Neural cell (in vitro differentiated cells): ENCODE measurements at regions not wholly inside any gene's neighbourhood (a gene's known extent, or its start where the extent isn't known, plus 50 kb on each side); places are given as distances from the start of the nearest gene placed in this dataset.

Source experiments
- H2AFZ ChIP-seq: fragments of 200-600, 300-800 bp; sonication (generic), shearing (Covaris generic); 2 replicates; pipeline ENCODE4 v1.6.0; 2014; ENCODE audit warnings: low read depth, mild to moderate bottlenecking, antibody characterized with exemption, low read length, moderate library complexity
- H3F3A ChIP-seq: fragments of 200-600 bp; shearing (Covaris generic); 2 replicates; pipeline ENCODE4 v1.6.1; 2016; ENCODE audit warnings: mild to moderate bottlenecking, moderate library complexity, mixed read lengths, antibody characterized with exemption, low read length; ENCODE audit not compliant: insufficient read depth, poor library complexity, severe bottlenecking
- H3K27ac ChIP-seq: fragments of 200-600, 300-800 bp; sonication (generic), shearing (Covaris generic); 2 replicates; pipeline ENCODE4 v1.5.1; 2014; ENCODE audit warnings: mild to moderate bottlenecking, low read length, moderate library complexity
- H3K27me3 ChIP-seq: fragments of 300-800, 200-600 bp; sonication (generic), shearing (Covaris generic); 2 replicates; pipeline ENCODE4 v1.6.0; 2014; ENCODE audit warnings: mild to moderate bottlenecking, low read depth, low read length, moderate library complexity; ENCODE audit not compliant: insufficient read depth
- H3K36me3 ChIP-seq: fragments of 300-800, 200-600 bp; sonication (generic), shearing (Covaris generic); 2 replicates; pipeline ENCODE4 v1.5.1; 2014; ENCODE audit warnings: mild to moderate bottlenecking, antibody characterized with exemption, low read length, moderate library complexity; ENCODE audit not compliant: insufficient read depth
- H3K4me2 ChIP-seq: fragments of 300-800, 200-600 bp; sonication (generic), shearing (Covaris generic); 2 replicates; pipeline ENCODE4 v1.6.0; 2014; ENCODE audit warnings: mild to moderate bottlenecking, low read length
- H3K4me3 ChIP-seq: fragments of 300-800, 200-600 bp; sonication (generic), shearing (Covaris generic); 2 replicates; pipeline ENCODE4 v1.5.1; 2014; ENCODE audit warnings: mild to moderate bottlenecking, low read length, moderate library complexity
- H3K79me2 ChIP-seq: fragments of 200-600 bp; shearing (Covaris generic); replicated peaks from 2 replicates; pipeline ENCODE4 v1.6.0; 2014; ENCODE audit warnings: mild to moderate bottlenecking, low read length, moderate library complexity; ENCODE audit not compliant: insufficient read depth
- H3K9ac ChIP-seq: fragments of 300-800, 200-600 bp; sonication (generic), shearing (Covaris generic); 2 replicates; pipeline ENCODE4 v1.6.1; 2016; ENCODE audit warnings: mild to moderate bottlenecking, low read length, mixed read lengths
- H3K9me2 ChIP-seq: fragments of 200-600 bp; shearing (Covaris generic); 2 replicates; pipeline ENCODE4 v1.6.1; 2016; ENCODE audit warnings: mild to moderate bottlenecking, low read length, mixed read lengths; ENCODE audit not compliant: insufficient read depth
- H3K9me3 ChIP-seq: fragments of 200-600, 300-800 bp; sonication (generic), shearing (Covaris generic); 2 replicates; pipeline ENCODE4 v1.6.1; 2016; ENCODE audit warnings: mild to moderate bottlenecking, mixed run types, low read length, moderate library complexity, mixed read lengths
- H4K20me1 ChIP-seq: fragments of 200-600 bp; shearing (Covaris generic); 2 replicates; pipeline ENCODE4 v1.6.1; 2016; ENCODE audit warnings: mild to moderate bottlenecking, mixed run types; ENCODE audit not compliant: insufficient read depth
- EP300 ChIP-seq: fragments of 450-650 bp; conservative IDR thresholded peaks from 2 replicates; pipeline ENCODE4 v1.6.1; 2014; ENCODE audit warnings: antibody characterized with exemption, mild to moderate bottlenecking, moderate library complexity; ENCODE audit not compliant: poor library complexity, severe bottlenecking
- EZH2 ChIP-seq: fragments of 200-600, 300-800 bp; shearing (Covaris generic), sonication (generic); IDR thresholded peaks from 2 replicates; pipeline ENCODE4 v1.6.1; 2014; ENCODE audit warnings: antibody characterized with exemption, low read length, borderline replicate concordance, mild to moderate bottlenecking; ENCODE audit not compliant: insufficient read depth, poor library complexity, severe bottlenecking
- MXI1 ChIP-seq: fragments of 450-650 bp; conservative IDR thresholded peaks from 2 replicates; pipeline ENCODE4 v1.6.1; 2014; ENCODE audit warnings: antibody characterized with exemption, mild to moderate bottlenecking; ENCODE audit not compliant: poor library complexity, severe bottlenecking
- POLR2AphosphoS5 ChIP-seq: IDR thresholded peaks from 2 replicates; pipeline ENCODE4 v1.6.1; 2012
- RAD21 ChIP-seq: fragments of 450-650 bp; conservative IDR thresholded peaks from 2 replicates; pipeline ENCODE4 v1.6.1; 2014; ENCODE audit warnings: antibody characterized with exemption, mild to moderate bottlenecking, moderate library complexity
- SMC3 ChIP-seq: fragments of 450-650 bp; conservative IDR thresholded peaks from 2 replicates; pipeline ENCODE4 v1.6.1; 2014; ENCODE audit warnings: antibody characterized with exemption, mild to moderate bottlenecking, moderate library complexity; ENCODE audit not compliant: poor library complexity
- TAF1 ChIP-seq: IDR thresholded peaks from 2 replicates; pipeline ENCODE4 v1.6.1; 2012; ENCODE audit warnings: low read depth
- TF ChIP-seq, protein P1 (sequence below): IDR thresholded peaks from 2 replicates; pipeline ENCODE4 v1.6.1; 2012; ENCODE audit warnings: borderline replicate concordance
- TF ChIP-seq, protein P2 (sequence below): fragments of 450-650 bp; IDR thresholded peaks from 2 replicates; pipeline ENCODE4 v1.5.1; 2014; ENCODE audit warnings: antibody characterized with exemption, mild to moderate bottlenecking, moderate library complexity; ENCODE audit not compliant: poor library complexity, severe bottlenecking

DNA sequence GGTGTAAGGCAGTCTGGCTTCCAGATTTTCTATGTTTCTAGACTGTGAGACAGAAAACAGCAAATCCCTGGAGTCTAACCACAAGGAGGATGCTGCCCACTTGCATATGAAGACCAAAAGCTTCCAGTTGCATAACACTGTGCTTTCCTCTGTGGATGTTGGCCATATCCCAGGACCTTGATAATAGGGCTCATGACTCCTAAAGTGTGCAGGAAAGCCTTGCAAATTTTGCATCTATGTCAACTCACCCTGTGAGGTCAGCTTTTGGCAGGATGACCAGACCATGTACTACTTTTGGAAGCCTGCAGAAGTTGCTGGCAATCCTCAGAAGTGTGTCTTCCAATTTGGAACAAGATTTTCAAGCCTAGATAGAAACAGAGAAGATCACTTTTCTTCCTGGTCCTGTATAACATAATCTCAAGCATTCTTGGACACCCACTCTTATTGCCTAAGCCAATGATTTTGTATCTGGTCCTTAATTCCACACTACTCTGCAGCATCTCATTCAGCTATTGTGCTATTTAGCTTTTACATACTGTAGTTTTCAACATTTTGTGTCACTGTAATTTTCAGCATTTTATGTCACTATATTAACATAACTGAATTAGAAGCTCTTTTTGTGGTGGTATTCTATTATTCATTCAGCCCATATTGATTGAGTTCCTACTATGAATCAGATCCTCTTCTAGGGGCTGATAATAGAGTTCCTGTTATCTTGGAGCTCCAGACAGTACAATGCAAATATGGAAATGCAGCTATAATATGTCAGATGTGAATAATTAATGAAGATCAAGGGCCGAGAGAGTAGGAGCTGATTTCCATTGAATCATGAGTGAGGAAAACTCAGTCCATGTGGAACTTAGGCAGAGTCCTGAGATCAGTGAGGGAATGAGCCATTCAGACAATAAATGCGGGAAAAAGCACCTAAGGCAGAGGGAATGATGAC, 85.3 kb upstream of the RAB27B start:
- Histone ChIP-seq H2AFZ (no peak overlapping the region), H4K20me1 (no peaks in the 10 kb centered on the region), H3K4me2 (no peak overlapping the region), H3K4me3 (no peak overlapping the region), H3K36me3 (peaks cover 4% of the 10 kb centered on the region), H3F3A (no peaks in the 10 kb centered on the region), H3K9ac (no peak overlapping the region), H3K79me2 (no peaks in the 10 kb centered on the region), H3K27ac (no peak overlapping the region), H3K9me2 (no peaks in the 10 kb centered on the region), H3K27me3 (no peaks in the 10 kb centered on the region), H3K9me3 (no peaks in the 10 kb centered on the region)
- TF ChIP-seq EP300 (no peak), MXI1 (no peak), EZH2 (no peak), TAF1 (no peak), POLR2AphosphoS5 (no peak), RAD21 (no peak), SMC3 (no peak)
- TF ChIP-seq, protein P1, sequence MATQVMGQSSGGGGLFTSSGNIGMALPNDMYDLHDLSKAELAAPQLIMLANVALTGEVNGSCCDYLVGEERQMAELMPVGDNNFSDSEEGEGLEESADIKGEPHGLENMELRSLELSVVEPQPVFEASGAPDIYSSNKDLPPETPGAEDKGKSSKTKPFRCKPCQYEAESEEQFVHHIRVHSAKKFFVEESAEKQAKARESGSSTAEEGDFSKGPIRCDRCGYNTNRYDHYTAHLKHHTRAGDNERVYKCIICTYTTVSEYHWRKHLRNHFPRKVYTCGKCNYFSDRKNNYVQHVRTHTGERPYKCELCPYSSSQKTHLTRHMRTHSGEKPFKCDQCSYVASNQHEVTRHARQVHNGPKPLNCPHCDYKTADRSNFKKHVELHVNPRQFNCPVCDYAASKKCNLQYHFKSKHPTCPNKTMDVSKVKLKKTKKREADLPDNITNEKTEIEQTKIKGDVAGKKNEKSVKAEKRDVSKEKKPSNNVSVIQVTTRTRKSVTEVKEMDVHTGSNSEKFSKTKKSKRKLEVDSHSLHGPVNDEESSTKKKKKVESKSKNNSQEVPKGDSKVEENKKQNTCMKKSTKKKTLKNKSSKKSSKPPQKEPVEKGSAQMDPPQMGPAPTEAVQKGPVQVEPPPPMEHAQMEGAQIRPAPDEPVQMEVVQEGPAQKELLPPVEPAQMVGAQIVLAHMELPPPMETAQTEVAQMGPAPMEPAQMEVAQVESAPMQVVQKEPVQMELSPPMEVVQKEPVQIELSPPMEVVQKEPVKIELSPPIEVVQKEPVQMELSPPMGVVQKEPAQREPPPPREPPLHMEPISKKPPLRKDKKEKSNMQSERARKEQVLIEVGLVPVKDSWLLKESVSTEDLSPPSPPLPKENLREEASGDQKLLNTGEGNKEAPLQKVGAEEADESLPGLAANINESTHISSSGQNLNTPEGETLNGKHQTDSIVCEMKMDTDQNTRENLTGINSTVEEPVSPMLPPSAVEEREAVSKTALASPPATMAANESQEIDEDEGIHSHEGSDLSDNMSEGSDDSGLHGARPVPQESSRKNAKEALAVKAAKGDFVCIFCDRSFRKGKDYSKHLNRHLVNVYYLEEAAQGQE: no peak
- TF ChIP-seq, protein P2, sequence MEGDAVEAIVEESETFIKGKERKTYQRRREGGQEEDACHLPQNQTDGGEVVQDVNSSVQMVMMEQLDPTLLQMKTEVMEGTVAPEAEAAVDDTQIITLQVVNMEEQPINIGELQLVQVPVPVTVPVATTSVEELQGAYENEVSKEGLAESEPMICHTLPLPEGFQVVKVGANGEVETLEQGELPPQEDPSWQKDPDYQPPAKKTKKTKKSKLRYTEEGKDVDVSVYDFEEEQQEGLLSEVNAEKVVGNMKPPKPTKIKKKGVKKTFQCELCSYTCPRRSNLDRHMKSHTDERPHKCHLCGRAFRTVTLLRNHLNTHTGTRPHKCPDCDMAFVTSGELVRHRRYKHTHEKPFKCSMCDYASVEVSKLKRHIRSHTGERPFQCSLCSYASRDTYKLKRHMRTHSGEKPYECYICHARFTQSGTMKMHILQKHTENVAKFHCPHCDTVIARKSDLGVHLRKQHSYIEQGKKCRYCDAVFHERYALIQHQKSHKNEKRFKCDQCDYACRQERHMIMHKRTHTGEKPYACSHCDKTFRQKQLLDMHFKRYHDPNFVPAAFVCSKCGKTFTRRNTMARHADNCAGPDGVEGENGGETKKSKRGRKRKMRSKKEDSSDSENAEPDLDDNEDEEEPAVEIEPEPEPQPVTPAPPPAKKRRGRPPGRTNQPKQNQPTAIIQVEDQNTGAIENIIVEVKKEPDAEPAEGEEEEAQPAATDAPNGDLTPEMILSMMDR: no peak

DNA sequence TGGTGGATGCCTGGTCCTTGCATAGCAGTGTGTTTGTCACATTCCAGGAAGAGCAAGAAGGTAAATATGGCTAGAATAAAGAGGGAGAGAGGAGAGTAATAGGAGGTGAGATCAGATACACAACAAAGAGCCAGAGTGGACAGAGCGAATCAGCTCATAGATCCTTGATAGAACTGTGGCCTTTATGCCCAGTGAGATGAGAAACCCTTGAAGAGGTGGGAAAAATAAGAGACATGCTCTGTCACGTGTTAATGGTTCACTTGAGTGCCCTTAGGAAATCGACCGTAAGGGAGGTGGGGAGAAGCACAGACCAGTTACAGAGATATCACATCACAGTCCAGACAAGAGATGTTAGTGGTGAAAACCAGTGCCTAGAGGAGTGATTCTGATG, 84.7 kb upstream of the RAB27B start:
- H3K36me3 ChIP-seq: peaks cover 4% of the 10 kb centered on the region
- no peaks in the 10 kb centered on the region for H3K9me3 ChIP-seq
- TF ChIP-seq, protein P2: no peak
- TF ChIP-seq SMC3 (no peak), EP300 (no peak), POLR2AphosphoS5 (no peak)
- no peaks in the 10 kb centered on the region for H3K79me2 ChIP-seq
- no peak overlapping the region for H3K9ac ChIP-seq
- H3K4me2 ChIP-seq: no peak overlapping the region
- no peak overlapping the region for H3K27ac ChIP-seq
- H3K27me3 ChIP-seq: no peaks in the 10 kb centered on the region
- H3K9me2 ChIP-seq: no peaks in the 10 kb centered on the region
- H2AFZ ChIP-seq: no peak overlapping the region
- H3K4me3 ChIP-seq: no peak overlapping the region
- H4K20me1 ChIP-seq: no peaks in the 10 kb centered on the region
- no peaks in the 10 kb centered on the region for H3F3A ChIP-seq
